ENCODE measurements at regions not wholly inside any gene's neighbourhood (a gene's known extent, or its start where the extent isn't known, plus 50 kb on each side); places are given as distances from the start of the nearest gene placed in this dataset.
"Not testable (repeated sequence)": the region's sequence is repeated elsewhere in the genome, so short reads cannot be mapped to it uniquely, and the experiment has no call there.

- TF ChIP-seq CTCF (IDR thresholded peaks at IDR 0.05; ENCODE audit: low read depth, low read length, missing control alignments), result no peak
- no peak overlapping the region for H3K4me3 ChIP-seq (ENCODE audit: low read depth, low read length)
- DNase-seq (ENCODE audit: low read depth), result no peak
These were observed 1011.5 kb upstream of the NUDT12 start for GRCh38 chr5:104573949-104574709.

GRCh38 chr5:104569621-104570020, 1007.0 kb upstream of the NUDT12 start:
- TF ChIP-seq CTCF (IDR thresholded peaks at IDR 0.05; ENCODE audit: low read depth, low read length, missing control alignments), result no peak
- H3K4me3 ChIP-seq (ENCODE audit: low read depth, low read length), result no peak overlapping the region
- DNase-seq (ENCODE audit: low read depth), result no peak

GRCh38 chr5:104564530-104564929, 1001.9 kb upstream of the NUDT12 start:
- no peak for TF ChIP-seq CTCF (IDR thresholded peaks at IDR 0.05; ENCODE audit: low read depth, low read length, missing control alignments)
- no peak for DNase-seq (ENCODE audit: low read depth)
- no peak overlapping the region for H3K4me3 ChIP-seq (ENCODE audit: low read depth, low read length)

GRCh38 chr5:104556957-104557356, 994.4 kb upstream of the NUDT12 start:
- no peak for DNase-seq (ENCODE audit: low read depth)
- no peak overlapping the region for H3K4me3 ChIP-seq (ENCODE audit: low read depth, low read length)
- no peak for TF ChIP-seq CTCF (IDR thresholded peaks at IDR 0.05; ENCODE audit: low read depth, low read length, missing control alignments)

- H3K4me3 ChIP-seq (ENCODE audit: low read depth, low read length), result no peak overlapping the region
- no peak for DNase-seq (ENCODE audit: low read depth)
- TF ChIP-seq CTCF (IDR thresholded peaks at IDR 0.05; ENCODE audit: low read depth, low read length, missing control alignments), result no peak
These were observed 989.0 kb upstream of the NUDT12 start for GRCh38 chr5:104551628-104552027.

- DNase-seq (ENCODE audit: low read depth); H3K4me3 ChIP-seq (ENCODE audit: low read depth, low read length): not testable (repeated sequence)
These were observed 984.3 kb upstream of the NUDT12 start for GRCh38 chr5:104546871-104547270.

GRCh38 chr5:104541141-104541785, 978.7 kb upstream of the NUDT12 start:
- no peak for DNase-seq (ENCODE audit: low read depth)
- H3K4me3 ChIP-seq (ENCODE audit: low read depth, low read length), result no peak overlapping the region
- no peak for TF ChIP-seq CTCF (IDR thresholded peaks at IDR 0.05; ENCODE audit: low read depth, low read length, missing control alignments)

Measured in GM12864 (cell line).